Esophagus muscularis mucosa (tissue), 4 donors: ENCODE measurements at regions not wholly inside any gene's neighbourhood (a gene's known extent, or its start where the extent isn't known, plus 50 kb on each side); places are given as distances from the start of the nearest gene placed in this dataset.
A peak's percentile ranks its signal among the peaks of the same experiment; 100 is the strongest.

ENCODE experiments used
- DNase-seq: peaks from one replicate; pipeline ENCODE4 v3.0.0-alpha.2; 2017; ENCODE audit errors: extremely low spot score
- H3K27ac ChIP-seq, 4 donors: fragments of 200-600 bp; sonication (generic); replicated peaks in 1 of 4; 1 replicate in 3 of 4; 2 replicates in 1 of 4; pipeline ENCODE4 v1.5.1; 2016 to 2019; ENCODE audit warnings: mild to moderate bottlenecking in 1 of 4
- H3K27me3 ChIP-seq, 4 donors: fragments of 200-600 bp; sonication (generic); one replicate each; pipeline versions ENCODE4 v1.5.1 to v1.6.0; 2016 to 2019
- H3K36me3 ChIP-seq, 4 donors: fragments of 200-600 bp; sonication (generic); one replicate each; pipeline ENCODE4 v1.5.1; 2016 to 2019
- H3K4me1 ChIP-seq, 4 donors: fragments of 200-600 bp; sonication (generic); one replicate each; pipeline ENCODE4 v1.5.1; 2016 to 2019
- H3K4me3 ChIP-seq, 4 donors: fragments of 200-600 bp; sonication (generic); 1 replicate in 2 of 4; 2 replicates in 2 of 4; pipeline ENCODE4 v1.5.1; 2016 to 2019; ENCODE audit warnings: mild to moderate bottlenecking in 4 of 4, moderate library complexity in 1 of 4
- H3K9me3 ChIP-seq, 4 donors: fragments of 200-600 bp; sonication (generic); 1 replicate in 3 of 4; 2 replicates in 1 of 4; pipeline ENCODE4 v1.5.1; 2016 to 2019
- CTCF ChIP-seq, 3 experiments: fragments of 200-600 bp in 2 of 3; fragments of 450-650 bp in 1 of 3; sonication (generic) in 2 of 3; IDR thresholded peaks; one replicate each; pipeline ENCODE4 v1.5.1; 2017 to 2019; ENCODE audit warnings: antibody characterized with exemption in 3 of 3, mild to moderate bottlenecking in 2 of 3, moderate library complexity in 1 of 3
- EP300 ChIP-seq: sonication (generic); formaldehyde crosslinking; IDR thresholded peaks from one replicate; pipeline ENCODE4 v1.6.1; 2017; ENCODE audit warnings: antibody characterized with exemption
- POLR2A ChIP-seq: fragments of 450-650 bp; IDR thresholded peaks from one replicate; pipeline ENCODE4 v1.6.1; 2017; ENCODE audit warnings: antibody characterized with exemption, moderate library complexity, mild to moderate bottlenecking, low read depth
- POLR2AphosphoS5 ChIP-seq, 2 donors: sonication (generic); formaldehyde crosslinking; IDR thresholded peaks; one replicate each; pipeline ENCODE4 v1.6.1; 2017; ENCODE audit warnings: antibody characterized with exemption in 2 of 2
- WGBS: methylation state at CpG from one replicate; pipeline ENCODE4 v1.1.5; 2018; 5-methylcytosine and 5-hydroxymethylcytosine counted together
- intact Hi-C: fragments of 100-400 bp; cut with DNase I; formaldehyde crosslinking; loops from one replicate; pipeline ENCODE4 v1.15.1; 2023

- intact Hi-C loops: no loop called here
- no peak for DNase-seq
- H3K27ac ChIP-seq: no peak overlapping the region
These were observed 203.1 kb downstream of the FNDC1 start for GRCh38 chr6:159372333-159372732.

GRCh38 chr6:159360306-159360705, 191.1 kb downstream of the FNDC1 start:
- Histone ChIP-seq H3K27me3 (no peaks in the 10 kb centered on the region), H3K4me1 (peaks cover 0 to 22% (median 11%) of the 10 kb centered on the region in 4 donors), H3K27ac (peak overlapping the region in 2 of 4 donors; percentile 1 to 40), H3K4me3 (no peak overlapping the region), H3K9me3 (no peaks in the 10 kb centered on the region), H3K36me3 (no peaks in the 10 kb centered on the region)
- TF ChIP-seq POLR2AphosphoS5 (IDR thresholded peaks at IDR 0.05) (no peak), POLR2A (no peak)
- peak; percentile 87 for DNase-seq
- intact Hi-C loops: no loop called here
- 63% methylated on average over 4 of the region's 4 CpGs for WGBS

More at GRCh38 chr6:159372333-159372732, 203.1 kb downstream of the FNDC1 start:
- H3K27me3 ChIP-seq: no peaks in the 10 kb centered on the region
- peaks cover 0 to 18% (median 13%) of the 10 kb centered on the region in 4 donors for H3K4me1 ChIP-seq
- no peak overlapping the region for H3K4me3 ChIP-seq
- H3K9me3 ChIP-seq: peaks cover 0 to 20% (median 13%) of the 10 kb centered on the region in 4 donors
- WGBS: 94% methylated on average over 2 of the region's 2 CpGs
- H3K36me3 ChIP-seq: no peaks in the 10 kb centered on the region
- TF ChIP-seq CTCF (IDR thresholded peaks at IDR 0.05) (no peak), EP300 (no peak), POLR2AphosphoS5 (IDR thresholded peaks at IDR 0.05) (no peak), POLR2A (no peak)

- H3K36me3 ChIP-seq: no peaks in the 10 kb centered on the region
- intact Hi-C loops: no loop called here
- no peak overlapping the region for H3K4me3 ChIP-seq
These were observed 190.5 kb downstream of the FNDC1 start for GRCh38 chr6:159359581-159360297.

GRCh38 chr6:159358562-159358961, 189.4 kb downstream of the FNDC1 start:
- Histone ChIP-seq H3K36me3 (no peaks in the 10 kb centered on the region), H3K27me3 (no peaks in the 10 kb centered on the region), H3K9me3 (no peaks in the 10 kb centered on the region), H3K4me3 (no peak overlapping the region), H3K4me1 (peaks cover 0 to 22% (median 11%) of the 10 kb centered on the region in 4 donors), H3K27ac (no peak overlapping the region)
- TF ChIP-seq POLR2AphosphoS5 (IDR thresholded peaks at IDR 0.05) (no peak), CTCF (IDR thresholded peaks at IDR 0.05) (no peak), POLR2A (no peak), EP300 (no peak)
- DNase-seq: peak; percentile 62
- intact Hi-C loops: no loop called here
- WGBS: 87% methylated on average over 4 of the region's 4 CpGs

More at GRCh38 chr6:159359581-159360297, 190.5 kb downstream of the FNDC1 start:
- Histone ChIP-seq H3K4me1 (peaks cover 0 to 22% (median 11%) of the 10 kb centered on the region in 4 donors), H3K27ac (peak overlapping the region in 1 of 4 donors; percentile 40), H3K27me3 (no peaks in the 10 kb centered on the region), H3K9me3 (no peaks in the 10 kb centered on the region)
- TF ChIP-seq POLR2AphosphoS5 (IDR thresholded peaks at IDR 0.05) (no peak), POLR2A (no peak), CTCF (IDR thresholded peaks at IDR 0.05) (no peak), EP300 (no peak)
- 59% methylated on average over 8 of the region's 8 CpGs for WGBS
- DNase-seq: peak; percentile 84

GRCh38 chr6:159357211-159357915, 188.2 kb downstream of the FNDC1 start:
- H3K27me3 ChIP-seq: no peaks in the 10 kb centered on the region
- WGBS: 72% methylated on average over 7 of the region's 7 CpGs
- peak; percentile 81 for DNase-seq
- intact Hi-C loops: no loop called here
- no peak overlapping the region for H3K27ac ChIP-seq
- H3K9me3 ChIP-seq: no peaks in the 10 kb centered on the region
- no peak for TF ChIP-seq EP300
- H3K4me3 ChIP-seq: no peak overlapping the region
- peaks cover 0 to 22% (median 11%) of the 10 kb centered on the region in 4 donors for H3K4me1 ChIP-seq
- no peaks in the 10 kb centered on the region for H3K36me3 ChIP-seq
